Tibial artery (tissue), 4 donors: ENCODE measurements at regions not wholly inside any gene's neighbourhood (a gene's known extent, or its start where the extent isn't known, plus 50 kb on each side); places are given as distances from the start of the nearest gene placed in this dataset.

Experiments used
- DNase-seq, 2 donors: peaks; one replicate each; pipeline ENCODE4 v3.0.0-alpha.2; 2019
- H3K27ac ChIP-seq, 2 donors: fragments of 200-600 bp; sonication (generic) in 1 of 2; 1 replicate in 1 of 2; 2 replicates in 1 of 2; pipeline ENCODE4 v1.5.1; 2018 to 2019; ENCODE audit warnings: mild to moderate bottlenecking in 1 of 2
- H3K27me3 ChIP-seq, 2 donors: fragments of 200-600 bp; sonication (generic) in 1 of 2; one replicate each; pipeline versions ENCODE4 v1.5.1 to v1.6.0; 2016 to 2019
- H3K36me3 ChIP-seq, 3 donors: fragments of 200-600 bp; sonication (generic) in 2 of 3; one replicate each; pipeline ENCODE4 v1.5.1; 2016 to 2019; ENCODE audit warnings: mild to moderate bottlenecking in 2 of 3
- H3K4me1 ChIP-seq, 4 donors: fragments of 200-600 bp; sonication (generic) in 2 of 4; 1 replicate in 3 of 4; 2 replicates in 1 of 4; pipeline ENCODE4 v1.5.1; 2016 to 2019
- H3K4me3 ChIP-seq, 2 donors: fragments of 200-600 bp; sonication (generic) in 1 of 2; 1 replicate in 1 of 2; 2 replicates in 1 of 2; pipeline ENCODE4 v1.5.1; 2018 to 2019; ENCODE audit warnings: mild to moderate bottlenecking in 2 of 2
- H3K9me3 ChIP-seq, 3 donors: fragments of 200-600 bp; sonication (generic) in 1 of 3; one replicate each; pipeline ENCODE4 v1.5.1; 2016 to 2019
- intact Hi-C: fragments of 100-400 bp; cut with DNase I; formaldehyde crosslinking; loops from one replicate; pipeline ENCODE4 v1.15.0; 2023; ENCODE audit warnings: low total_unique reads
- TF ChIP-seq, protein P1 (sequence below), 2 experiments: fragments of 200-600 bp in 1 of 2; fragments of 450-650 bp in 1 of 2; IDR thresholded peaks; one replicate each; pipeline ENCODE4 v1.5.1; 2017 to 2019; ENCODE audit warnings: antibody characterized with exemption in 2 of 2, mild to moderate bottlenecking in 1 of 2, moderate library complexity in 1 of 2

- Histone ChIP-seq H3K27ac (no peak overlapping the region), H3K36me3 (no peaks in the 10 kb centered on the region), H3K9me3 (no peaks in the 10 kb centered on the region), H3K27me3 (peaks cover 0 to 8% of the 10 kb centered on the region in 2 donors), H3K4me3 (no peak overlapping the region), H3K4me1 (no peaks in the 10 kb centered on the region)
- TF ChIP-seq, protein P1, sequence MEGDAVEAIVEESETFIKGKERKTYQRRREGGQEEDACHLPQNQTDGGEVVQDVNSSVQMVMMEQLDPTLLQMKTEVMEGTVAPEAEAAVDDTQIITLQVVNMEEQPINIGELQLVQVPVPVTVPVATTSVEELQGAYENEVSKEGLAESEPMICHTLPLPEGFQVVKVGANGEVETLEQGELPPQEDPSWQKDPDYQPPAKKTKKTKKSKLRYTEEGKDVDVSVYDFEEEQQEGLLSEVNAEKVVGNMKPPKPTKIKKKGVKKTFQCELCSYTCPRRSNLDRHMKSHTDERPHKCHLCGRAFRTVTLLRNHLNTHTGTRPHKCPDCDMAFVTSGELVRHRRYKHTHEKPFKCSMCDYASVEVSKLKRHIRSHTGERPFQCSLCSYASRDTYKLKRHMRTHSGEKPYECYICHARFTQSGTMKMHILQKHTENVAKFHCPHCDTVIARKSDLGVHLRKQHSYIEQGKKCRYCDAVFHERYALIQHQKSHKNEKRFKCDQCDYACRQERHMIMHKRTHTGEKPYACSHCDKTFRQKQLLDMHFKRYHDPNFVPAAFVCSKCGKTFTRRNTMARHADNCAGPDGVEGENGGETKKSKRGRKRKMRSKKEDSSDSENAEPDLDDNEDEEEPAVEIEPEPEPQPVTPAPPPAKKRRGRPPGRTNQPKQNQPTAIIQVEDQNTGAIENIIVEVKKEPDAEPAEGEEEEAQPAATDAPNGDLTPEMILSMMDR (IDR thresholded peaks at IDR 0.05): no peak
- intact Hi-C loops: no loop called here
- DNase-seq: peak in 1 of 2 donors; percentile 12
Observed at GRCh38 chr2:128791120-128791984, 472.7 kb upstream of the HS6ST1 start.

DNA sequence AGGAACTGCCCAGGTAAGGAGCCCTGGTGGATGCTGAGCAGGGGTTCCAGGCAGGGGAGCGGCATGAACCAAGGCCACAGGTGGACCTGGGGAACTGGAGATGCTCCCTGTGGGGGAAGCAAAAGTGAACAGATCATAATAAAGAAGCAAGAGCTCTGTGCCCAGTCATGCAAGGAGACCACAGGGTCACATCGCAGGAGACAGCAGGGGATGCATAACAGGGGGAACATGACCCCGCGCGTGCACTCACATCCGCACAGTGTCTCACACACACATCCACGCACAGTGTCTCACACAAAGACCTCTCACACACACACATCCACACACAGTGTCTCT lies 473.3 kb upstream of the HS6ST1 start:
- intact Hi-C loops: no loop called here
- Histone ChIP-seq H3K27me3 (peaks cover 0 to 8% of the 10 kb centered on the region in 2 donors), H3K27ac (no peak overlapping the region), H3K4me3 (no peak overlapping the region), H3K4me1 (no peaks in the 10 kb centered on the region), H3K9me3 (no peaks in the 10 kb centered on the region), H3K36me3 (no peaks in the 10 kb centered on the region)
- DNase-seq: peak in 1 of 2 donors; percentile 10
- TF ChIP-seq, protein P1 (IDR thresholded peaks at IDR 0.05): no peak

- no peaks in the 10 kb centered on the region for H3K9me3 ChIP-seq
- TF ChIP-seq, protein P1 (IDR thresholded peaks at IDR 0.05): no peak
Observed at GRCh38 chr2:128792476-128793054, 473.9 kb upstream of the HS6ST1 start.

DNA sequence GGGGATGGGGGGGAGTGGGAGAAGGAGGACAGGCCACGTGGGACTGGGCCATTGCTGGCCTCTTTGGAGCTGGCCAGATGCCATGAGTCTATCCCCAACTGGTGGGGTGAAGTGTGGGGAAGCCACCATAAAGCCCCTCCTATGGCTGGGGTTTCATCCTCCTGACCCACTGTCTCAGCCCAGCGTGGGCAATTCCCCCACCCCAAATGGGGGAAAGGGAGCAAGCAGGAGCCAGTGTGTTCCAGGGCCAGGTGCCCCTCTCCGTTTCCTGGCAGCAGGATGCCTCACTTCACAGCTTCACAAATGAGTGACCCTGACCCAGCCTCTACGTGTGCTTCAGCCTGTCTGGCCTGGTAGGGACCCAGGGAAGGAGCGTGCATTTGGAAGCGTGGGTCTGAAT lies 474.7 kb upstream of the HS6ST1 start:
- no peaks in the 10 kb centered on the region for H3K36me3 ChIP-seq
- no peak overlapping the region for H3K4me3 ChIP-seq
- peak in 1 of 2 donors; percentile 9 for DNase-seq
- H3K27me3 ChIP-seq: peaks cover 0 to 8% of the 10 kb centered on the region in 2 donors
- TF ChIP-seq, protein P1 (IDR thresholded peaks at IDR 0.05): no peak
- H3K27ac ChIP-seq: no peak overlapping the region
- no peaks in the 10 kb centered on the region for H3K9me3 ChIP-seq
- intact Hi-C loops: no loop called here
- H3K4me1 ChIP-seq: no peaks in the 10 kb centered on the region

More at GRCh38 chr2:128792476-128793054, 473.9 kb upstream of the HS6ST1 start:
- H3K27me3 ChIP-seq: peaks cover 0 to 8% of the 10 kb centered on the region in 2 donors
- no peak overlapping the region for H3K4me3 ChIP-seq
- H3K4me1 ChIP-seq: no peaks in the 10 kb centered on the region
- intact Hi-C loops: no loop called here
- H3K27ac ChIP-seq: no peak overlapping the region
- H3K36me3 ChIP-seq: no peaks in the 10 kb centered on the region
- DNase-seq: no peak

DNA sequence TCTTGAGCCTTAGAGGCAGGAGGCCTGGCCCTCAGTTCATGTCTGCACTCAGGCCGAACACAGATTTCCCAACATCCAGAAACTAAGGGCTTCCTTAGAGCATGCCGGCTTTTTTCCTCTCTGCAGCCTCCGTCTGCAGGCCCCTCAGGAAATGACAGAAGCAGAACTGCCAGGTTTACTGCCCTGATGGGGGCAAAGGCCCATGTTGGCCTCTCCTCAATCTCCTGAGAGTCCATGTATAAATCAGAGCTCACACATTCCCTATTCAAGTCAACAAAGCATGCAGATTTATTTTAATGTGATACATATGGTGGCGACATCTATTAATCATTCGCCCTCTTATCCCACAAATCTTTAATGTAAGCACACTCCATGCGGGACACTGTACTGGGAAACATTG lies 475.6 kb upstream of the HS6ST1 start:
- intact Hi-C loops: no loop called here
- no peaks in the 10 kb centered on the region for H3K9me3 ChIP-seq
- no peaks in the 10 kb centered on the region for H3K36me3 ChIP-seq
- DNase-seq: no peak
- H3K27me3 ChIP-seq: peaks cover 0 to 8% of the 10 kb centered on the region in 2 donors
- no peak overlapping the region for H3K27ac ChIP-seq
- H3K4me3 ChIP-seq: no peak overlapping the region
- TF ChIP-seq, protein P1 (IDR thresholded peaks at IDR 0.05): no peak
- H3K4me1 ChIP-seq: no peaks in the 10 kb centered on the region
